Cardiac fibroblast (primary cell): ENCODE measurements at regions not wholly inside any gene's neighbourhood (a gene's known extent, or its start where the extent isn't known, plus 50 kb on each side); places are given as distances from the start of the nearest gene placed in this dataset.
"Not testable (repeated sequence)": the region's sequence is repeated elsewhere in the genome, so short reads cannot be mapped to it uniquely, and the experiment has no call there.

ENCODE experiments used
- DNase-seq, 2 donors: peaks; one replicate each; pipeline versions ENCODE4 v3.0.0 to v3.0.0-alpha.2; 2010; ENCODE audit warnings: low read depth in 2 of 2
- H3K4me3 ChIP-seq, 2 donors: replicated peaks in 1 of 2; 1 replicate in 1 of 2; 2 replicates in 1 of 2; pipeline ENCODE4 v1.5.1; 2011; ENCODE audit warnings: low read depth in 2 of 2, low read length in 2 of 2, mild to moderate bottlenecking in 2 of 2, moderate library complexity in 1 of 2
- TF ChIP-seq, protein P1 (sequence below): IDR thresholded peaks from one replicate; pipeline ENCODE4 v1.5.1; 2011; ENCODE audit warnings: low read depth, mild to moderate bottlenecking, low read length, inconsistent platforms

DNA sequence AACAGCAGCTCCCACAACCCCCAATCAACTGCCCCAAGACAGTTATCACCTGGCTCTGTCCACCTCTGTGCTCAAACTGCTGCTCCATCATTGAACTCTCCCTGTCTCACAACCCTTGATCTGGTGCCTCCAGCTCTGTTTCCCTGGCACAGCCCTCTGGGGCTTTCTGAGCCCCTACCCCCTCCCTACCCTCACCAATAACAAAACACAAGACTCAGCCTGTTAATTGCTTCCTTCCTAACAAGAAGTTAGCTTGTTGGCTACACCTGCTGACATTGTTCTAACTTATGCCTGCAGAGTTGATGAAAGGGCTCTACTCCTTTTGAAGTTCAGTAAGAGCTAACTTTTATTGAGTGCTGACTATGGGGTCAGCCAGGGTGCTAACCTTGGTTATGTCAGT, 99.4 kb upstream of the FNDC3A start:
- TF ChIP-seq, protein P1, sequence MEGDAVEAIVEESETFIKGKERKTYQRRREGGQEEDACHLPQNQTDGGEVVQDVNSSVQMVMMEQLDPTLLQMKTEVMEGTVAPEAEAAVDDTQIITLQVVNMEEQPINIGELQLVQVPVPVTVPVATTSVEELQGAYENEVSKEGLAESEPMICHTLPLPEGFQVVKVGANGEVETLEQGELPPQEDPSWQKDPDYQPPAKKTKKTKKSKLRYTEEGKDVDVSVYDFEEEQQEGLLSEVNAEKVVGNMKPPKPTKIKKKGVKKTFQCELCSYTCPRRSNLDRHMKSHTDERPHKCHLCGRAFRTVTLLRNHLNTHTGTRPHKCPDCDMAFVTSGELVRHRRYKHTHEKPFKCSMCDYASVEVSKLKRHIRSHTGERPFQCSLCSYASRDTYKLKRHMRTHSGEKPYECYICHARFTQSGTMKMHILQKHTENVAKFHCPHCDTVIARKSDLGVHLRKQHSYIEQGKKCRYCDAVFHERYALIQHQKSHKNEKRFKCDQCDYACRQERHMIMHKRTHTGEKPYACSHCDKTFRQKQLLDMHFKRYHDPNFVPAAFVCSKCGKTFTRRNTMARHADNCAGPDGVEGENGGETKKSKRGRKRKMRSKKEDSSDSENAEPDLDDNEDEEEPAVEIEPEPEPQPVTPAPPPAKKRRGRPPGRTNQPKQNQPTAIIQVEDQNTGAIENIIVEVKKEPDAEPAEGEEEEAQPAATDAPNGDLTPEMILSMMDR = no peak
- H3K4me3 ChIP-seq = no peak overlapping the region

DNA sequence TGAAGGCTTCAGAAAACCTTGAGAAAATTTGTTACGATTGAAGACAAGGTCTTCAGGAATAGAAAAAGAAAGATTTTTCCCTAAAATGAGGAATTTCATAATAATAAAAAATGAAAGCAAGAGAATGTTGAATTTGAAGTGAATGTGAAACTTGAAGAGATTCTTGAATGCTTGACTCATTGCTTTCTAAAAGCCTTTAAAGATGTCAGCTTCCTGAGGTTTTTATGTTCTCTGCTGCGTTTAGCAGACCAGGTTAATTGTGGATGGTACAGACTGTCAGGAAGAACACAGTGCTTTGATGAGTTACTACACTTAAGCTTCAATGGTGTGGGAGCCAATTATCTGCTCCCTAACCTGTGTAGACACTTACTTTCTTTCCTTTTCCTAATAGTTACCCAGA, 96.3 kb upstream of the FNDC3A start:
- TF ChIP-seq, protein P1 = no peak
- DNase-seq = peak in 1 of 2 donors; percentile 28
- H3K4me3 ChIP-seq = no peak overlapping the region

More for the DNA sequence above, 99.4 kb upstream of the FNDC3A start:
- no peak for DNase-seq

DNA sequence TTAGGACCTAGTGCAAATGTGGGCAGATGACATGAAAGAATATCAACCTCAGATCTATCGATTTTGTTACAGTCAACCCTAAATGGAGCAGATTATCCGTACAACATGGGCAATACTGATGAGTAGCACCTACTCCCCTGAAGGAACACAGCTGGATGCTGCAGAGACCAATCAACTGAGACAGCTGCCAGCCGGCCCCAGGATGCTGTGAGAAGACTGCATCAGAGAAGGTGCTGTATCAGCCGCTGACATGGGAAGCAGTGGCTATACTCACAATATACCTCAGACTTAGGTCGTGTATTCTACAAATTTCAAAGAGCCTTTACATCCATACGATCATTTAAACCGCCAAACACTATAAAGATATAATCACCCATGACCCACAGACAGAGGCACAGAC, 95.9 kb upstream of the FNDC3A start:
- H3K4me3 ChIP-seq = no peak overlapping the region
- no peak for DNase-seq
- TF ChIP-seq, protein P1 = no peak

DNA sequence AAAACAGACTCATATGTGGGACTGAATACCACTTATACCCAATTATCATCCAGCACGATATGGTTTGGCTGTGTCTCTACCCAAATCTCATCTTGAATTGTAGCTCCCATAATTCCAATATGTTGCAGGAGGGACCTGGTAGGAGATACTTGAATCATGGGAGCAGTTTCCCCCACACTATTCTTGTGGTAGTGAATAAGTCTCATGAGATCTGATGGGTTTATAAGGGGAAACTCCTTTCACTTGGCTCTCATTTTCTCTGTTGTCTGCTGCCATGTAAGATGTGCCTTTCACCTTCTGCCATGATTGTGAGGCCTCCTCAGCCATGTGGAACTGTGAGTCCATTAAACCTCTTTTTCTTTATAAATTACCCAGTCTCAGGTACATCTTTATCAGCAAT, 91.9 kb upstream of the FNDC3A start:
- DNase-seq, H3K4me3 ChIP-seq: not testable (repeated sequence)

DNA sequence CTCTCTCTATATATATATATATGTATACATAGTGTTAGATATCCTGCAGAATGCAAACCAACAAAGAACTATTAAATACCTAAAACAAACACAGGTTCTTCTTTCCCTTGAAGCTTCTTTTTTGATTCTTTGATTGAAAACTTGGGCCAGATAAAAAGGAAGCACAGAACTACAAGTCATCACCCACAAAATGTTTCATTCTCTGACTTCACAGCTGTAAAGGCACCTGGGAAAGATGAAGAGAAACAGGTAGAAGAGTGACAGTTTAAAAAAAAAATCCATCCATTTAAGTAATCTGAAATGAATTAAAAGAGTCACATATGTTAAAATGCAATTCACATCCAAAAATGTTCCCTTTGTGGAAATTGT, 90.7 kb upstream of the FNDC3A start:
- TF ChIP-seq, protein P1 = no peak
- no peak overlapping the region for H3K4me3 ChIP-seq
- DNase-seq = no peak

DNA sequence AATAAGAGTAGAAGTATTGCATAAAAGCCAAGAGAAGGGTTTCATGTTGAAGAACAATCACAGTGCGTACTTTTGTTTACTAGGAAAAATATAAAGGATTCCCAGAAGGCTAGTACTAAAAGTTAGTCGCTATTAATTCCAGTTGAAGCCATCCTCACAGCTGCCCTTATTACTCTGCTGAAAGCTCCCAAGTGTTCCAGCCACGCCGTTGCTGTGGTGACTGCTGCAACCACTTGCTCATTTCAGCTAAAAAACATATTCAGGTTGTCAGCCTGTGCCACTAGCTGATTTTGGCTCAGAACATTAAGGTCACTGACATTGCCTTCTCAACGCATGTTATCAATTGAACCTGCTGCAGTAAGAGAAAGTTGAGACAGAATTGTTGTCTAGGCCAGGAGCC, 87.1 kb upstream of the FNDC3A start:
- no peak for DNase-seq
- TF ChIP-seq, protein P1 = no peak
- no peak overlapping the region for H3K4me3 ChIP-seq

DNA sequence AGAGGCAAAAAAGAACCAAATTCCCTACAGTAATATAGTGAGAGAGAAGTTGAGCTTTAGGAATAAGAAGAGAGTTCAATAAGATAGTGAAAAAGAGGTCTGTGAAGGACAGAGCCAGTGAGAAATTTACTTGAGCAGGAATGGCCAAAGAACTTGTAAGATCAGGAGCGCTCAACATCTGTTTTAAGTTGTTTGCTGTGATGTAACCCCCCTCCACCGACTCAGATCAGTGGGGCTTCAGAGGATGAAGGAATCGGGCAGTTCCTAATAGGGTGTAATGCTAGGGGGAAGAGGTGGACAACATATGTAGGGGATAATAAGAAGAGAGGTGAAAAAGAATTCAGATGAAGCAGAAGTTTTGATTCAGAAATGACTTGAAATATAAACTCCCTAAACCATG, 85.3 kb upstream of the FNDC3A start:
- TF ChIP-seq, protein P1 = no peak
- H3K4me3 ChIP-seq = no peak overlapping the region
- DNase-seq = no peak

DNA sequence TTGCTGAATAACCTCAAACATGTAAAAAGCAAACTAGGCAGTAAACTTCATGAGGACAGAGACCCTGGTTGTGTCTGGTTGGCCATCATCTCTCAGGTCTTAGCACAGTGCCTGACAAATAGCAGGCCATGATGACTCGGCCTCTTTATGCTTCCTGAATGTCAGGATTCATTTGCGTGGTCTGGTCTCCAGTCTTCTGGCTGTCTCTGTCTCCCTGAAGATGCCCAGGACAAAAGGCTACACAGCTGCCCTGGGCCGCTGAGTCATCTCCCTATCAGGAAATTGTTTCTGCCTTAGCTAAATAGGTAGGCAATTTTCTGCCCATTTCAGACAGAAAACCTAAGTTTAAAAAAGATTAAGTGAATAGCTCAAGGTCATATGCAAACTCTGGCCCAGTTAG, 84.1 kb upstream of the FNDC3A start:
- DNase-seq = peak; percentile 22 to 88
- H3K4me3 ChIP-seq = no peak overlapping the region
- TF ChIP-seq, protein P1 = no peak
